HS-5 (cell line): ENCODE measurements at regions not wholly inside any gene's neighbourhood (a gene's known extent, or its start where the extent isn't known, plus 50 kb on each side); places are given as distances from the start of the nearest gene placed in this dataset.

ENCODE experiments used
- DNase-seq: peaks from one replicate; pipeline ENCODE4 v3.0.0-alpha.2; 2012; ENCODE audit warnings: low read depth

DNA sequence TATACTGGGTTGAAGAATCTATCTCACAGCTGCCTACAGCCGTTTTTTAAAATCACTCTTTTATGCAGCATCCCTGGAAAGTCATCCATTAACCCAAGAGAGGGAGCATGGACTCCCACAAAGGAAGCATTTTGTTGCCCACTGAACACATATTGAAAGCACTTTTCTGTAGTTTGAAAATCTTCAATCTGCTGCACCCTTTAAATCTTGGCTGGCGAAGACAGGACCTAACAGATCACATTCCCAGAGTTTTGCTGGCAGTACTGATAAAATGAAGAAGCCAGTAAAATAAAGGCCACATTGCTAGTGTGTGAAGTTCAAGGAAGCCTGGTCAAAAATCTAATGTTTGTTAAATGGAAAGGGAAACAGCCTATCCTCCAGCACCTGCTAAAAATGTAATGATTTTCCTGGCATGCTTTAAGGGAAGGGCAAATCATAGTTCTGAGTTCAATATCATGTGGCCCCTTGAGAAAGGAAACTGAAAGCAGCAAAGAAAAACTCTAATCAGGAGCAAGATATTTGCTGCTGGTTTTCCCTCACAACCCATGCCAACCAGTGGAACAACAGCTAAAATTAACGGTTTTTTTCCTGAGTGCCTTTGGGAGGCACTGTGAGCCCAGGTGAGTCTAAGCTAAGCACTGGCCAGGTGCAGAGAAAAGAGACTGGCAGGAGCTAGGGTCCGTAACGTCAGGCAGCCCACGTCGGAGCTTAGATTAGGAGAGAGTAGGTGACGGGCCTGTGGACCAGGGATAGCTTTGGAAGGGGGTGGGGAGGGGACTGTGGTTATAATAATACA lies 97.9 kb upstream of the PALS2 start:
- no peak for DNase-seq

DNA sequence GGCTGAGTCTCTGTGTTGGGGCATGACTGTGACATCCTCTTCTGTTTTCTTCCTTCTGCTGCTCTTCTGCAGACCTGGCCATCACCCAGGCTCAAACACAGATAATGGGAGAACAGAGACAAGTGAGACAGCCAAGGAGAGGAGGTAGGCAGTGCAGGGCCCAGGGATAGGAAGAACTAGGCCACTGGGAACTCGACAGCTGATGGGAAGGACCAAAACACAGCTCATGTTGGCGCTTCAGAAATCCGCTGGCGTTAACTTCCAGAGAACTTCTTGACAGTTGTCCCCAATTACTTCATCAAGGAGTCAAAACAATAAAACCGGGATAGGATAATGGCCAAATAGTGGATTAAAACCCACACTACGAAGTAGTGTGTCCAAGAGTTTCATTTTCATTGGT lies 97.0 kb upstream of the PALS2 start:
- no peak for DNase-seq

DNA sequence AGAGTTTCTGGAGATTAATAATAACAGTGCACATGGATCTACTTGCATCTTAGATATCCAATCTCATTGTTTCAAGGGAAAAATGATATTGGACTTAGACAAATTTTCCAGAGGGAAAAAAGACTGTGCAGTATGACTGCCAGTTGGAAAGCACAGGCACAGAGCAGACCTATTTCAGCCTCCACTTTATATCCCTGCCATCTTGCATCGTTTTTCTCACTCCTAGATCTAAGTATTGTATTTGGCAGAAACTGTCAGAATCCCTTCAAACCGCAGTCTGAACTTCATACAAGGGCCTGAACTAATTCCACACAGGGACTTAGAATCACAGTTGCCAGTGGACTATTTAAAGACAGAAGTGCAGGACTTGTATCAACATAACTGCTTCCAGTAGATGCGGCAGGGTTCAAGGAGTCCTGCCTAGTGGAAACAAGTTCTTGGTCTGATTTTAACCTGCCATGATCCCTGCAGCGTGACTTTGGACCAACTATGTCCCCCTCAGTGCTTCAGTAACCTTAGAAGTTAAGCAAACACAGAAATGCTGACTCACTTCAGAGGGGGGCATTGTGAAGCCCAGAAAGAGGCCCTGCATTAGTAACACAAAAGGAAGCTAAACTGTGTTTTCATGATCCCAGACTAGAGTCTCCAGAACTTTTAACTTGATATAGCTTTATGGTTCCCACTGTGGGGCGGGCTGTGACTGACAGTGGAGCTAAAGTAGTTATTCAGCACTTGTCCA lies 95.7 kb upstream of the PALS2 start:
- peak; percentile 49 for DNase-seq

DNA sequence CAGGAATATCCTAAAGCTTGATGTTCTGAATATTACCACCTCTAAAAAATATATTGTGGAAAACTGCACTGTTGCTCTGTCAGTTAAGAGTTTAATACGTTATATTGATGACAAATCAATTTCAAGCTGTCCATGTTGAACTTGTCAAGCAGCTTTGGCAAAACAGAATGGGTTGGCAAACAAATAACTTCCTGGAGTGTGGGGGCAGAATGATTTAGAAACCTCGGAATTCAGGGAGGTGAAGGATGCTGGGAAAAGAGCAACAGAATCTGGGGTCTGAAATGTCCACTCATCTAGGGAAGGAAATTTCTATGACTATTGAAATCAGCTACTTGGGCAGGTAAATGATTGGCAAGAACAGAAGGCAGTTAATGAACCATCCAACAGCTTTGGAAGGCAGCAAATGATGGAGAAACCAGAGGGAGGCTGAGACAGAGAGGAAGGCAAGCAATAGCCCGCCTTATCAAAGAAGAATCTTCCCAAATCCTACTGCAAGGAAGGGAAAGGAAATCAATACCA lies 95.1 kb upstream of the PALS2 start:
- no peak for DNase-seq

DNA sequence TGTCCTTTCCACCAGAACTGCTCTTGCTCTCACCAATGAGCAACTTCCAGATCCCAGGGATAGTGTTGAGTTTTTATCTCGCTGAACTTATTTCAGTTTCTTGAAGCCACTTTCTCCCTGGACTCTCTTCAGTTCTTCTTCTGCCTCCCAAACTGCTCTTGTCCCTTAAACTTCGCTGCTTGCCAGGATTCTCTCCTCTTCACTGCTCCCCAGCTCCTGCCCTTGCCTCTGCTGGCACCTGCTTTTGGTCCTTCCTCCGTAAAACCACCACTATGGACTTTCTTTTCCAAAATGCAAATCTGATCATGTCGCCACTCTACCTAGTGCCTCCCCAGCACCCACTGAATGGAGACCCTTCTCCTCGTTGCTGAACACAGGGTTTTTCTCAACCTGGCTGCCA lies 92.8 kb upstream of the PALS2 start:
- no peak for DNase-seq

DNA sequence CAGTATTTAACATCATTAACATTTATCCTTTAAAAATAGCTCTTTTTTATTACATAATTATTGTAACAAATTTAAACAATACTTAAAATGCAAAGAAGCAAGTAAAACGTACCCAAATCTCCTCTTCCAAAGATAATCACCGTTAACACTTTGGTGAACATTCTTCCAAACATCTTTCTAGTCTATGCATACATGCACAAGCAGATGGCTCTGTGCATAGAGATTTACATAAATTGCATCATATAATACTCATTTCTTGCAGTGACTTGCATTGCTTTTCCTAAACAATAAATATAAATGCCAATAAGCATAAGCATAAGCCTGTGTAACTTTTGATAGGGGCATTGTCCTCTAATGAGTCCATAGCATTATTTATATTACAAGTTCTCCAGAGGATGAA lies 89.4 kb upstream of the PALS2 start:
- DNase-seq: no peak

DNA sequence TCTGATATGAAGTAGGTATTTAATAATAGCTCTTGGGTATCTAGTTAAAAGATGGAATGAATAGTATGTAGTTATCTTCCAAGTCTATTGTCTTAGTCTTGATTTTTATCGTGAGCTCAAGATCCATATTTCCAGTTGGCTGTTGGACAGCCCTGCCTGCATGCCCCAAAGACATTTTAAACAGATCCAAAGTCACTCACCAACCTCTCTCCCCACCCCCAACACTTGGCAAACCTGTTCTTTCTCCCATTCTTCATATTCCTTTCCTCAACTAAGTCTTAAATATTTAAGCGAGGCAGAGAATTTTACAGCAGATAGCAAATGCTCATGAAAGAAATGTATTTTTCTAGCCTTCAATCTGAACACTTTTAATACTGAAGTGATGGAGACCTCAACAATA lies 80.7 kb upstream of the PALS2 start:
- DNase-seq: no peak

DNA sequence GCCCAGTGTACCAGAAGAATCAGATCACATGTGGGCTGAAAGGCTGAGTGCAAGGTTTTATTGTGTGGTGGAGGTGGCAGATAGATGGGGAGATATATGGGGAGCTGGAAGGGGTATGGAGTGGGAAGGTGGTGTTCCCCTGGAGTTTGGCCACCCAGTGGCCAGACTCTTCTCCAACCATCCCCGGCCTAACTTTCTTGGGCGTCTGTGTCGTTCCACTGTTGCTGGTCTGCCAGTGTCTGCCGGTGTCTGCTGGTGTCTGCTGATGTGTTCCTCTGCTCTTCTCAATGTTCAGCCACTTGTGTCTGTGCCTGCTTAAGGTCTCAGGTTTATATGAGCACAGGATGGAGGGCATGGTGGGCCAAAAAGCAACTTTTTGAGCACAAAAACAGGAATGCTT lies 78.4 kb upstream of the PALS2 start:
- no peak for DNase-seq

DNA sequence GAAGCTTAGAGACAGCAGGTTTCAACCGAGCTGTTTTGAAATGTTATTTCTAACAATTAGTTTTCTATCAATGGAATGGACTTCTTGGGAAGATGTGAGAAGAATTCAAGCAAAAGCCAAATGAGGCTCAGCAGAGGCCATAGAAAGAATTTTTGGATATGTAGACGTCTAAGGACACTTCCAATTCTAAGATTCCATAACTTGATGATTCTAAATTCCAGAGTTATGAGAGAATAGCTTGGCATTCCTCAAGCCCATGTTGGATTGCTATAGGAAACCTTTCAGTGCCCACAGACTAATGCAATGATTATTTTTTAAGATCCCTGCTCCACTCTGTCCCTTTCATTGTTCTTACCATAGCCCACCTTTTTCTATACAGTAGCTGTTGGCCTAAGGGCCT lies 77.2 kb upstream of the PALS2 start:
- DNase-seq: no peak

DNA sequence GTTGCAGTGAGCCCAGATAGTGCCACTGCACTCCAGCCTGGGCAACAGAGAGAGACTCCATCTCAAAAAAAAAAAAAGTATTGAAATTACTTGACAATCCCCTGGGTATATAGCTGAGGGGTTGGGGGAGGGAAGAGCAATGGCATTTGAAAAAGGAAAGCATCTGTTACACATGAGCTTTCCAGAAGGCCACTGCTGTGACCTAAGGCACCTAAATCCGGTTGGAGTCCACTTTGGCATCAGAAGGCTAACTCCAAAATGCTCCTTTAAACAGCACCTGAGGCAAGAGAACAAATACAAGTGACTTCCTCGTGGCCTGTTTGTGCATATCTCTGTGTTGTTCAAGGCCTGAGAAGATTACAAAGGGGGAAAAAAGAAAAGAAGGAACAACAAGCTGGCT lies 74.8 kb upstream of the PALS2 start:
- DNase-seq: no peak

DNA sequence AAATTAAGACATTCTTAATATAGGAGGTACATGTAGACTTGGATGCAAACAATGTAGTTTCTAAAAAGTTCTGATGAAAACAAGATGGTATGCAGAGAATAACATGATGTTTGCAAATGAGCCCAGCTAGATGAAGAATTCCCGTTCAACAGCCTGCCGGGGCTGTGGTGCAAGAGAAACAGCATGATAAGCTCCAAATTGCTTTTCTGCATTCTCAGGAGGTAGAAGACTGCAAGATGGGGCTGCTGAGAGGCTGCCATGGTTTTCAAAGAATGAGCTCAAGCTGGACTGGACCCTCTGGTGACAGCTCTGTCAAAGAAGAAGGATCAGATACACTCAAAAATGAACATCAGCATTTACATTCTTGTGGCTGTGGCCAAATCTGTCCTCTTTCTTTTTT lies 73.4 kb upstream of the PALS2 start:
- no peak for DNase-seq

DNA sequence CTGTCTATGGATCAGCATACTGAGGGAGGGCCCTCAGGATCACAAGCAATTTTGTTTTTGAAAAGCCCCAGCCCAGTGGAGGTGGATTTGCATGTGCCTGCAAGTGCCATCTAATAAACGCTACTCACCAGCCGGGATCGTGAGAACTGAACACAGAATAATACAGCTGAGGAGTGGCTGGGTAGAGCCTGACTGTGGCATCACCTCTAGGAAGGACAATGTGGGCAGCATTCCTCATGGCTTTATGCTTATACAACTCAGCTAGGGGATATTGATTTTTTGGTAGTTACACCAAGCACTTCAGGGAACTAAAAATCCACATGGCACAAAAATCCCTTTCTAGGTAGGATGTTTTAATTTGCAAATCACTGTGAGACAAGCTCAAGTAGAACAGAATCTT lies 72.7 kb upstream of the PALS2 start:
- DNase-seq: no peak

DNA sequence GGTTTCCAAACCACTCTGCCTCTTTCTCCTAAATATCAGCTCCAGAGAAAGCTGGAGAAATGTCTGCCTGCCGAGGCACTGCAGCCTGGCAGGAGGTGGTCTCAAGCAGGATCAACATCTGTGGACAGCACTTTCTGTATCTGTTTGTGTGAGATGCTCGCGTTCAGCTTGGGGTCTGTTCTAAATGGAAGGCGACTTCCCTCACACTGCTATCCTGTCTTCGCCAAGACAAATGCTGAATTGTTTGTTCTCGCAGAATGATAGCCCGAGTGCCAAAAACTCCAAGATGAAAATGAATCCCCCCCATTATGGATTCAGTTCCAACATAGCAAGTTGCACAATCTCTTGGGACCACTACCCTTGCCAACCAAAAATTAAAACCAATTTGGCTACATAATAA lies 72.2 kb upstream of the PALS2 start:
- no peak for DNase-seq

DNA sequence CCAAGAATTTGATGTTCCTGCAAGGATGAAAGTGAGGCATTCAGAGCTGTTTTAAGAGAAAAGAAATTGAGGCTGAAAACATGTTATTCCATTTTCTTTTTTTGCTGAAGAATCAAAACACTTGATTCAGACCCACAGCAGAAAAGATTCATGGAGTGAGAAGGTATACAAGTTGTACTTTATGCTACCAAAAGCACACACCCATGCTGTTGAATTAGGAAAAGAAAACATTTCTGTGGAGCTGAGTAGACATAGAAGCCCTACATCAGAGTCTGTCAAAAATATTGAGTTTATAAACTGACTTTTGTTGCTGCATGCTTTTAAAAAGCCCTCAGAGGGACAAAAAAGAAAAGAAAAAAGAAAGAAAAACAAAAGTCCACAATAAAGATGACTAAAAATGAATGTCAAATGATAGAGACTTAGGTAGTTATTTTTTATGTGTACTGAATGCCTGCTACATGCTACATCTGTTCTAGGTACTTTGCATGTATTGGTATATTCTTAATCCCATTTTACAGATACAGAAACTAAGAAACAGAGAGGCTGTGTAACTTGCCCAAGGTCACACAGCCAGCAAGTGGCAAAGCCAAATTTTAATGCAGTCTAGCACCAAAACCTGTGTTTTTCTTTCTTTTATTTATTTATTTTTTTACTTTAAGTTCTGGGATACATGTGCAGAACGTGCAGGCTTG lies 71.7 kb upstream of the PALS2 start:
- DNase-seq: no peak

DNA sequence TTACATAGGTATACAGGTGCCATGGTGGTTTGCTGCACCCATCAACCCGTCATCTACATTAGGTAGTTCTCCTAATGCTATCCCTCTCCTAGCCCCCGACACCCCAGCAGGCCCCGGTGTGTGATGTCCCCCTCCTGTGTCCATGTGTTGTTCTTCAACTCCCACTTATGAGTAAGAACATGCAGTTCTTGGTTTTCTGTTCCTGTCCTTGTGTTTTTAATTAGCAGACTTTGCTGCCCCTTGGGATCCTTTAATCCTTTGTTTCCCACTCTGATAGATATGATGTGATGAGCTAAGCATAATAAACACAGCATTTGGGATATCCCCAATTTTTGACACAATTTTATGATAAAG lies 71.1 kb upstream of the PALS2 start:
- no peak for DNase-seq

DNA sequence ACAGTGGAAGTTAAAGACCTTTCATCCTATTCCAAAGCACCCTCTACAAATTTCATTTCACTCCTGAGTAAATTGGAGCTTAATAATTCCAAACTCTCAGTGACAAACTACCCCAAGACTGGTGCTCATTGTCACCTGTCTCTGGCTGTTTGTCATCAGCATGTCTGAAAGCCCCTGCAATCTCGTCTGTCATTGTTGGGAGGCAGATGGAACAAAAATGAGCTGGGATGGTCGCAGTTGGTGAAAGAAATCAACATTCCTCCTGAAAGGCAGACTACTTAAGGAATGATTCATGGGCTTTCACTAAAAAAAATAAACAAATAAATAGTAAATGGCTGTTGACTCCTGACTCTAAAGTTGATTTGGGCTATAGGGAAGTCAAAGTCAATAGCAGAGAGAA lies 69.7 kb upstream of the PALS2 start:
- no peak for DNase-seq

DNA sequence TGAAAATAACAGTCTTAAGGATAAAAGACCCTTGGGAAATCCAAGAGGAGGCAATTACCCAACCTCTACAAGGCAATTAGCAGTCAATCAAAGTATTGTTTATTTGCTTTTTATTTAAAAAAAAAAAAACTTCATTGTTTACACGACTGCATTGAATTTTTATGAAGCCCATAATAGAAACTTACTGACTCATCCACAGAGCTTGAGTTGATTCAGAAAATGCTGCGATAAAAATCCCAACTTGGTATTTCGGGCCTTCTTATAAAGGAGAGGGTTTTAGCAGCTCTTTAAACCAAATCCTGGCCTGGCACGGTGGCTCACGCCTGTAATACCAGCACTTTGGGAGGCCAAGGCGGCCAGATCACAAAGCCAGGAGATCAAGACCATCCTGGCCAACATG lies 69.2 kb upstream of the PALS2 start:
- DNase-seq: no peak

DNA sequence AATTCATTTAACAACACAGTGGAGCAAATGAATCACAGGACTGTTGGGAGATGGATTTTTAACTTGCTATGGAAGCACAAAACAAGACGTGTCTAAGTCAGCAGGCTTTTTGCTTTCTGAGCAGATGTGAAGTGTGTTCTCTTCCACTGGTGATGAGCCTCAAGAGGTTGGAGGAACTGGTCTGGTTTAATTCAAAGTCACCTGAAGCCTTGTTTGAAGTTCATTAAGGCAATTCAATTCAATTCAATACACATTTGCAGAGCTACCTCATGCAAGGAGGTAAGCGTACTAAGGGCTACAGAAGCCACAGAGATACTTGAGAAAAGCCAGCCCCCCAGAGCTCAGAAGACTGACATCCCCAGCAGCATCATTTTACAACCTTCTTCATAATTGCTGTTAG lies 68.4 kb upstream of the PALS2 start:
- no peak for DNase-seq

DNA sequence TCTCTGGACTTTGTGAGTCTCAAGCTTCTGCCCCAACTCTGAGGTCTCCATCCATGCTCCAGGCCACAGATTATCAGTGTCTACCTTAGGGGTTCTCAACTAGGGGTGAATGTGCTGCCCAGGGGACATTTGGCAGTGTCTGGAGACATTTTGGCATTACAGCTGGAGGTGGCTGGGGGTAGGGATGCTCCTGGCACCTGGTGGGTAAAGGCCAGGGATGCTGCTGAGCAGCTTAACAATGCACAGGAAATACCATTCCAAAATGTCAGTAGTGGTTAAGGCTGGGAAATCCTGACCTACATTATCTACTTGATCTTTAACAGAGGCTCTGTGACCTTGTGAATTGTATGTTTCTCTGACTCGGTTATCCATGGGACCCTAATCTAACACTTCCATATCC lies 67.3 kb upstream of the PALS2 start:
- DNase-seq: no peak

DNA sequence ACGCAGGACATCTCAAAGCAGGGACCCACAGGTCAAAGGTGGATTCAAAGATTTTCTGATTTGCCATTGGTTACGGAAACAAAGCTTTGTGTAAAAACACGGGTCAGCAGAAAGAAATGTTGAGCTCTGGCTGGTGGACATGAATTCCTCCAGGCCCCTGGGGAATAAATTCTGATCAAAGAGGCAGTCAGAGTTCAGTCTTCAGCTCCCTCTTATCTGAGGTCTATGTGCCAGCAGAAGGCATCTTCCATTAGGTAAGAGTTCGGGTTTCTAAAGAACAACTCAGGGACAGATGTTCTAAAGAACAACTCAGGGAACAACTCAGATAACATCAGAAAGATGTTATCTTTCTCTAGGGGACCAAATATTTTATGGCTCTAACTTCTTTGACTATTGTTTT lies 64.9 kb upstream of the PALS2 start:
- no peak for DNase-seq

DNA sequence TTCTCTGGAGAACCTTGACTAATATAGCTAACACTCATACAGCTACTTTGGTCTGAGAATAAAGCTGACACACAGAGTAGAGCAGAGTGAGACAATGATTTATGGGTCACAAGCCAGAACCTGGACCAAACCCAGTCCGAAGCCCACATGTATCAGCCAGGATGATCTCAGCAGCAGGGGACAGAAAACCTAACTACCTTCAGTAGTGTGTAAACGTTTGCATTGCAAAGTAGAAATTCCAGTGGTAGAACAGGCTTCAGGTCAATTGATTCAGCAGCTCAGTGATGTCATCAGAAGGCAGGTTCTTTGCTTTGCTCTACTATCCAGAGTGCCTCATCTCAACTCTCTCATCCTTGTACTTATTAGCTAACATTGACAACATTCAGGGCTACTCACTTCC lies 62.5 kb upstream of the PALS2 start:
- DNase-seq: no peak

DNA sequence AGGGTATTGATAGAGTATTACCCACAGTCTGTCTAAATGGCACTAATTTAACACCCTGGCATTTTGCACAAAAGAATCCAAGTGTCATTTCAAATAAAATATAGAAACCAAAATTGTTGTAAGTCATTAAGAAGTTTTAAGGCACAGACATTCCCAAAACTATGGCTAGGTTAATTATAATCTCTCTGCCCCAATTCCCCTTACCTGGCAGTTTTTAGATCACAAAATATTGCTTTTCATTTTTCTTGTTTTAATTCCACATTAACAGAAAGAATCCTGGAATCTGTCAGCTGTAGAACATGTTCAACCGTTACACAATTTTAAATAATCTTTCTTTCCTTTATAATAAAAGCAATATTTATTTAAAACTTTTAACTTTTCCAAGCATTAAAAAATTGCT lies 56.1 kb upstream of the PALS2 start:
- no peak for DNase-seq

DNA sequence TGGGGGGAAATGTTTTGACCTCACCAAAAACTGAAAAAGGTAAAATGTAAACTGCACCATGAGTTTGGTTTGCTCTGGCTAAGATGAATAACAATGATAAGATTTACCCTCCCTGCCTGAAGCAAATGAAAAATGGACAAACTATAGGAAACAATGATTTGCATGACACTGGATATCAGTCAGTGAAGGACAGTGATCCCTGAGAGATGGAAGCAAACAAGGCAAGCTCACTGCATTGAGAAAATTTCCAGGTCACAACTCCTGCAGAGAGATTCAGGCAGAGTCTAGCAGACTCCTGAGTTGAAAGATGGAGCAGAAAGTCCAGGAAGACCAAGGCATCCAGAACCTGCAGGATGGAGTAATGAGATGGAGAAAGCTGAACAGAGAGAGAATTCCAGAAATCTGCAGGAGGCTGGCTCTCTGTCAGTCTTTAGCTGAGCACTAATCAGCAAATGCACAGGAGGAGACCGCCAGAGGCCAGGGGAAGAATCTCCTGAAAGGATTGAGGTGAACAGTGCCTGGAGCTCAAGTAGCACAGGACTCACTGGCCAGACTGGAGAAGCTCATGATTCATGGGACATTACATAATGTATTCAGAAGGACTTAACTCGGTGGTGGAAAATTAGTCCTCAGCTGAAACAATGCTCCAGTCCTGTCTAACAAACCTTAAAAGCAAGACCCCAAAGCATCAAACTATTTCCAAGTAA lies 51.2 kb upstream of the PALS2 start:
- no peak for DNase-seq
